CD4-positive, alpha-beta T cell (primary cell): ENCODE measurements at regions not wholly inside any gene's neighbourhood (a gene's known extent, or its start where the extent isn't known, plus 50 kb on each side); places are given as distances from the start of the nearest gene placed in this dataset.
"Not testable (repeated sequence)": the region's sequence is repeated elsewhere in the genome, so short reads cannot be mapped to it uniquely, and the experiment has no call there.

Experiments used
- ATAC-seq: fragments of 200-7000 bp; cut with Tn5 transposase; one replicate; pipeline ENCODE4 v1.10.0; 2022; ENCODE audit warnings: mild to moderate bottlenecking; ENCODE audit not compliant: poor library complexity
- CTCF ChIA-PET: fragments of 350-600 bp; sonication (Branson Sonifier 250); formaldehyde crosslinking; loops from one replicate; lab custom pipeline; 2021; ENCODE audit warnings: antibody characterized with exemption, inconsistent platforms; lab: Charles Lee
- POLR2A ChIA-PET: fragments of 350-600 bp; sonication (Branson Sonifier 250); formaldehyde crosslinking; loops from one replicate; lab custom pipeline; 2021; ENCODE audit warnings: antibody characterized with exemption, inconsistent platforms; lab: Charles Lee
- DNase-seq, 14 experiments: peaks; one replicate each; pipeline ENCODE4 v3.0.0-alpha.2; 2013 to 2020; ENCODE audit warnings: mixed read lengths in 2 of 14
- H3K27ac ChIP-seq, 2 donors: one replicate each; pipeline versions ENCODE4 v1.5.1 to v1.7.0; 2013; ENCODE audit warnings: low read length in 2 of 2, low read depth in 1 of 2, mild to moderate bottlenecking in 1 of 2
- H3K27me3 ChIP-seq, 2 experiments: 1 replicate in 1 of 2; 2 replicates in 1 of 2; pipeline versions ENCODE4 v1.6.1 to v1.7.0; 2013; ENCODE audit warnings: low read length in 2 of 2, control low read depth in 1 of 2, mild to moderate bottlenecking in 1 of 2, moderate library complexity in 1 of 2; ENCODE audit not compliant: insufficient read depth in 2 of 2, control insufficient read depth in 1 of 2
- H3K36me3 ChIP-seq: one replicate; pipeline ENCODE4 v1.6.1; 2013; ENCODE audit warnings: low read length, control low read depth; ENCODE audit not compliant: insufficient read depth
- H3K4me1 ChIP-seq: one replicate; pipeline ENCODE4 v1.6.1; 2013; ENCODE audit warnings: low read length, control low read depth; ENCODE audit not compliant: insufficient read depth
- H3K4me3 ChIP-seq: one replicate; pipeline ENCODE4 v1.5.1; 2013; ENCODE audit warnings: mild to moderate bottlenecking, low read length, moderate library complexity
- H3K9me3 ChIP-seq, 2 experiments: 1 replicate in 1 of 2; 2 replicates in 1 of 2; pipeline versions ENCODE4 v1.6.1 to v1.7.0; 2013; ENCODE audit warnings: low read length in 2 of 2, mild to moderate bottlenecking in 2 of 2, control low read depth in 1 of 2, moderate library complexity in 1 of 2; ENCODE audit not compliant: control insufficient read depth in 1 of 2, insufficient read depth in 1 of 2
- H3K27ac Mint-ChIP-seq: one replicate; pipeline ENCODE4 v1.8.0; 2020; ENCODE audit warnings: mixed read lengths
- H3K27me3 Mint-ChIP-seq: one replicate; pipeline ENCODE4 v1.8.0; 2021; ENCODE audit warnings: mixed read lengths
- H3K36me3 Mint-ChIP-seq: one replicate; pipeline ENCODE4 v1.8.0; 2021; ENCODE audit warnings: low read depth, mixed read lengths
- H3K4me1 Mint-ChIP-seq: one replicate; pipeline ENCODE4 v1.8.0; 2021; ENCODE audit warnings: low read depth, mixed read lengths
- H3K4me3 Mint-ChIP-seq: one replicate; pipeline ENCODE4 v1.8.0; 2020; ENCODE audit warnings: mild to moderate bottlenecking, mixed read lengths
- H3K9me3 Mint-ChIP-seq: one replicate; pipeline ENCODE4 v1.8.0; 2020; ENCODE audit warnings: mixed read lengths
- intact Hi-C, 2 experiments: fragments of 100-400 bp; cut with DNase I in 1 of 2; cut with micrococcal nuclease in 1 of 2; formaldehyde crosslinking; loops; one replicate each; pipeline versions ENCODE4 v1.15.1 to v1.9.0; 2023 to 2025; cut with DNase I, micrococcal nuclease
- TF ChIP-seq, protein P1 (sequence below): fragments of 200-600 bp; IDR thresholded peaks from one replicate; pipeline ENCODE4 v1.8.0; 2022; ENCODE audit warnings: antibody characterized with exemption, mild to moderate bottlenecking

DNA sequence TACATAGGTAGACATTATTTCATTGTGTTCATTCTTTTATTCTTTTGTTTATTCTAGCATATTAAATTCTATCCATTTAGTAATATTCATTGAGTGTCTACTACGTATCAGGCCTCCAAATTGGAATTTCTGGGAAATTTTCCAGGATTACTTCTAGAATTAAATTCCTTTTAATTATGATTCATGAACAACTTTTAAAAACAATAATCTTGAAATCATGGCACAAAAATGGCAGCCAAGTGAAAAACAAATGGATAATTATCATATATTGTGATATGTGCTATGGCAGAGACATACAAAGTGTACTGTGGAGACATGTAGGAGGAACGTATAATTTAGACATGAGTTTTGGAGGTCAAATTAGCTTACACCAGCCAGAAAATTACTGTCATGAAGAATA is 868.5 kb downstream of the FAT4 start:
- Mint-ChIP-seq H3K27ac (no peak overlapping the region), H3K4me1 (no peaks in the 10 kb centered on the region), H3K27me3 (no peaks in the 10 kb centered on the region), H3K9me3 (peaks cover 9% of the 10 kb centered on the region), H3K4me3 (no peak overlapping the region), H3K36me3 (no peaks in the 10 kb centered on the region)
- intact Hi-C loops = no loop called here
- H3K9me3 ChIP-seq = peaks cover 0 to 7% of the 10 kb centered on the region in 2 experiments
- ChIA-PET POLR2A (no interaction called here), CTCF (no interaction called here)
- no peaks in the 10 kb centered on the region for H3K4me1 ChIP-seq
- H3K36me3 ChIP-seq = no peaks in the 10 kb centered on the region
- TF ChIP-seq, protein P1, sequence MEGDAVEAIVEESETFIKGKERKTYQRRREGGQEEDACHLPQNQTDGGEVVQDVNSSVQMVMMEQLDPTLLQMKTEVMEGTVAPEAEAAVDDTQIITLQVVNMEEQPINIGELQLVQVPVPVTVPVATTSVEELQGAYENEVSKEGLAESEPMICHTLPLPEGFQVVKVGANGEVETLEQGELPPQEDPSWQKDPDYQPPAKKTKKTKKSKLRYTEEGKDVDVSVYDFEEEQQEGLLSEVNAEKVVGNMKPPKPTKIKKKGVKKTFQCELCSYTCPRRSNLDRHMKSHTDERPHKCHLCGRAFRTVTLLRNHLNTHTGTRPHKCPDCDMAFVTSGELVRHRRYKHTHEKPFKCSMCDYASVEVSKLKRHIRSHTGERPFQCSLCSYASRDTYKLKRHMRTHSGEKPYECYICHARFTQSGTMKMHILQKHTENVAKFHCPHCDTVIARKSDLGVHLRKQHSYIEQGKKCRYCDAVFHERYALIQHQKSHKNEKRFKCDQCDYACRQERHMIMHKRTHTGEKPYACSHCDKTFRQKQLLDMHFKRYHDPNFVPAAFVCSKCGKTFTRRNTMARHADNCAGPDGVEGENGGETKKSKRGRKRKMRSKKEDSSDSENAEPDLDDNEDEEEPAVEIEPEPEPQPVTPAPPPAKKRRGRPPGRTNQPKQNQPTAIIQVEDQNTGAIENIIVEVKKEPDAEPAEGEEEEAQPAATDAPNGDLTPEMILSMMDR = no peak
- ATAC-seq (no peak), DNase-seq (no peak)
- no peak overlapping the region for H3K27ac ChIP-seq
- H3K27me3 ChIP-seq = no peaks in the 10 kb centered on the region
- H3K4me3 ChIP-seq = no peak overlapping the region

DNA sequence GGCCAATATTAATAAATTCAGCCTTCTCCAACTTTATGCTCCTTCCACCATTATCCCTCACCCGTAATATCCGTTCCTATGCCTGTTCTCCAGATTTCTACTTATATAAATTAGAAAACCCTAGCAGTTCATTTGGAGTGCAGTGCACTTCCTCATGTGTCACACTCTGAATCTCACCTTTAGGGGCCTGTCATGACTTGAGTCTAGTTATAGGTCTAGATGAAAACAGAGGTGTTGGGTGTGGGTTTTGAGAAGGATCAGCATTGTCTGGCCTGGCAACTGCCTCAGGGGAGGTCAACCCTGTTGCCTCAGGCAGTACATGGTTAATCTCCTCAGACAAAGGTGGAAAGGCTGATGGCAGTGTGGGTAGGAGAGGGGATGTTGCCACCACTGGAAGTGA is 876.8 kb downstream of the FAT4 start:
- Histone ChIP-seq H3K27me3 (no peaks in the 10 kb centered on the region), H3K9me3 (no peaks in the 10 kb centered on the region), H3K4me1 (no peaks in the 10 kb centered on the region), H3K4me3 (no peak overlapping the region), H3K27ac (no peak overlapping the region), H3K36me3 (no peaks in the 10 kb centered on the region)
- Mint-ChIP-seq H3K27me3 (no peaks in the 10 kb centered on the region), H3K36me3 (no peaks in the 10 kb centered on the region), H3K27ac (no peak overlapping the region), H3K4me1 (no peaks in the 10 kb centered on the region), H3K4me3 (no peak overlapping the region), H3K9me3 (peaks cover 17% of the 10 kb centered on the region)
- POLR2A ChIA-PET = no interaction called here
- DNase-seq (no peak), ATAC-seq (no peak)
- TF ChIP-seq, protein P1 = no peak
- intact Hi-C loops = no loop called here
- CTCF ChIA-PET = no interaction called here

DNA sequence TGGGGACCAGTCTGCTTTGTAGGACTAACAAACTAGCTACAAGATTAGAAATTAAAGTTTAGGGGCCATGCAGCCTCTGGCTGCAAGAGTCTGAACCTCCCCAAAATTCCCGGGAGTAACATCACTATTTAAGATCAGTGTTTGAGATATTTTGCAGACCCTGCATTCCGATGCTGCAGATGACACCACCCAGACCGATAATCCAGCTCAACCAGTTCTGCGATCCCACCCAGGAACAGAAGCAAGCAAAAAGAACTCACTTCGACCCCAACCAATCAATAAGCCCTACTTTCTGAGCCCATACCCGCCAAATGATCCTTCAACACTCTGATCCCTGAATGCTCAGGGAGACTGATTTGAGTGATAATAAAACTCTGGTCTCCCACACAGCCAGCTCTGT is 877.8 kb downstream of the FAT4 start:
- ChIA-PET CTCF (no interaction called here), POLR2A (no interaction called here)
- Mint-ChIP-seq H3K36me3 (no peaks in the 10 kb centered on the region), H3K9me3 (peaks cover 15% of the 10 kb centered on the region), H3K27ac (no peak overlapping the region), H3K27me3 (no peaks in the 10 kb centered on the region), H3K4me1 (no peaks in the 10 kb centered on the region), H3K4me3 (no peak overlapping the region)
- Histone ChIP-seq H3K4me3 (no peak overlapping the region), H3K27ac (no peak overlapping the region), H3K36me3 (no peaks in the 10 kb centered on the region), H3K27me3 (no peaks in the 10 kb centered on the region), H3K4me1 (no peaks in the 10 kb centered on the region), H3K9me3 (no peaks in the 10 kb centered on the region)
- DNase-seq (no peak), ATAC-seq (no peak)
- intact Hi-C loops = no loop called here
- TF ChIP-seq, protein P1 = no peak

DNA sequence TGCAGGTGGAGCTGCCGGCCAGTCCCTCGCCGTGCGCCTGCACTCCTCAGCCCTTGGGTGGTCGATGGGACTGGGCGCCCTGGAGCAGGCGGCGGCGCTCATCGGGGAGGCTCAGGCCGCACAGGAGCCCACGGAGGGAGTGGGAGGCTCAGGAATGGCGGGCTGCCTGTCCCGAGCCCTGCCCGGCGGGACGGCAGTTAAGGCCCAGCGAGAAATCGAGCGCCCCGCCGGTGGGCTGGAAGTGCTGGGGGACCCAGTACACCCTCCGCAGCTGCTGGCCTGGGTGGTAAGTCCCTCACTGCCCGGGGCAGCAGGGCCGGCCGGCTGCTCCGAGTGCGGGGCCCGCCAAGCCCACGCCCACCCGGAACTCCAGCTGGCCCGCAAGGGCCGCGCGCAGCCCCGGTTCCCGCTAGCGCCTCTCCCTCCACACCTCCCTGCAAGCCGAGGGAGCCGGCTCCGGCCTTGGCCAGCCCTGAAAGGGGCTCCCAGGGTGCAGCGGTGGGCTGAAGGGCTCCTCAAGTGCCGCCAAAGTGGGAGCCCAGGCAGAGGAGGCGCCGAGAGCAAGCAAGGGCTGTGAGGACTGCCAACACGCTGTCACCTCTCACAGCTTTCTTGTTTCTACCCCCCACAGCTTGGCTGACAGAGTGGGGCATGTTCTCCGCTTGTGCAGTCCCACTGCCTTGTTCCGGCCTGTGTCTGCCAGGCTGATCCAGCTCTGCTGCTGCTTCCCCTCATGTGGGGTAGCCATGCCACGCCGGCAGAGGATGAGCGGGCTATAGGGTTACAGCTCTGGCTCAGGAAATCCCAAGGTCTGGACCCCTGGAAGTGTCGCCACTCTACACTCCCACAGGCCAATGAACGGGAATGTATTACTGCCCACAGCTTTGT is 886.7 kb downstream of the FAT4 start:
- H3K27me3 Mint-ChIP-seq, H3K9me3 Mint-ChIP-seq, CTCF ChIA-PET, H3K4me3 ChIP-seq, POLR2A ChIA-PET, H3K36me3 ChIP-seq, DNase-seq, H3K4me1 ChIP-seq, intact Hi-C loops, H3K4me1 Mint-ChIP-seq, ATAC-seq, H3K27ac Mint-ChIP-seq, H3K36me3 Mint-ChIP-seq, H3K27me3 ChIP-seq, H3K4me3 Mint-ChIP-seq, H3K27ac ChIP-seq: not testable (repeated sequence)
- H3K9me3 ChIP-seq = peaks cover 0 to 24% of the 10 kb centered on the region in 2 experiments
